ENCODE measurements at regions not wholly inside any gene's neighbourhood (a gene's known extent, or its start where the extent isn't known, plus 50 kb on each side); places are given as distances from the start of the nearest gene placed in this dataset.

DNA sequence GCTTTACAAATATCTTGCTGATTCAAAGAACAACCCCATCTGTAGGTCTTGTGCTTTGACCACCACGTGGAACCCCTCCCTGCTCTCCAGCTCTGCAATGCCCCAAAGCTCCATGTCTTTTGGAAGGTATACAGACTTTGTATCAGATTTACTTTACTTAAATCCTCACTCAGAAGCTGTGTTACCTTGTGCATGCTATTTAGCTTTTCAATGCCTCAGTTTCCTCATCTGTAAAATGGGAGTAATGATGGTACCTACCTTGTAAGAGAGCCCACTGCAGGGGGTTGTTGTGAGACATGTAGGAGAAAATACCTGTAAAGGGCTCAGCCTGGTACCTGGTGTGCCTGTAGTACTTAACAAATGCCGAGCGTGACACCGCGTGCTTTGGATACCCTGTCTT is 200.2 kb upstream of the CHD6 start:
- H3K27ac ChIP-seq, result no peak overlapping the region
- DNase-seq (ENCODE audit: low read depth, low spot score), result no peak

- DNase-seq (ENCODE audit: low read depth, low spot score), result no peak
- H3K27ac ChIP-seq, result no peak overlapping the region
Measured at GRCh38 chr20:41811456-41811855, 193.3 kb upstream of the CHD6 start.

GRCh38 chr20:41800040-41800439 is 181.9 kb upstream of the CHD6 start:
- DNase-seq (ENCODE audit: low read depth, low spot score), result no peak
- no peak overlapping the region for H3K27ac ChIP-seq

- no peak for DNase-seq (ENCODE audit: low read depth, low spot score)
- H3K27ac ChIP-seq, result no peak overlapping the region
Measured at GRCh38 chr20:41798930-41799502, 180.8 kb upstream of the CHD6 start.

GRCh38 chr20:41786158-41786557 is 168.0 kb upstream of the CHD6 start:
- peak; percentile 18 for DNase-seq (ENCODE audit: low read depth, low spot score)
- no peak overlapping the region for H3K27ac ChIP-seq

DNA sequence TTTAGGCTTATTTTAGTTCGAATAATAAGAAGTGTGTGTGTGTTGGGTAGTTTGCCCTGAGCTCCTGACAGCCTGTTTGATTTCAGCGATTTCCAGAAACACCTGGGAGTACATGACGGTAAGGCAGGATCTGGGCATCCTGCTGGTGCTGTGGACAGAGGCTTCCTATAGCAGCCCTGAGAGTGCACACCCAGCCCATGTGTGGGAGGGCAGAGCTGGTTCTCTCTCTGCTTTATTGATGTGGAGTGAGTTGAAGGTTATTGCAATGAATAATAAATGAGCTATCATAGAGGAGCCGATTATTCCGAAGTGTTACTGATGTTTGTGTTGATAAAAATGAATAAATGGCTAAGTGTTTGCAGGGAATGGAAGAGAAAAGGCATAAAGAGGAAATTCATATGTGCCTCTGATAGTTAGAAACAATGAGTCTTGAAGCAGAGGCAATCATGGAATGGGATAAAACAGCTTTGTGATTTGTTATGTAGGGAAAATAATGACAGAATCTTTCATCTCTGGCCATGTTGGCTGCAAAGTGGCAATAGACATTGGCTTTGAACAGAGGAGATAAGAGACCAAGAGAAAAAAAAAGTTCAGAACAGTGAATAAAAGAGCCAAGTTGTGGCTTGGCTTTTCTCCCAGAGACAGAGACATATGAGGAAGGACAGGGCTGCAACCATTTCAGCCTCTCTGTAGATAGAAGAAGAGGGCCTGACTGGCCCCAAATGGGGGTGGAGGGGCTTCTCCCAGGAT is 166.2 kb upstream of the CHD6 start:
- no peak overlapping the region for H3K27ac ChIP-seq
- DNase-seq (ENCODE audit: low read depth, low spot score), result no peak

- H3K27ac ChIP-seq, result no peak overlapping the region
- DNase-seq (ENCODE audit: low read depth, low spot score), result no peak
Measured at GRCh38 chr20:41783423-41784208, 165.4 kb upstream of the CHD6 start.

DNA sequence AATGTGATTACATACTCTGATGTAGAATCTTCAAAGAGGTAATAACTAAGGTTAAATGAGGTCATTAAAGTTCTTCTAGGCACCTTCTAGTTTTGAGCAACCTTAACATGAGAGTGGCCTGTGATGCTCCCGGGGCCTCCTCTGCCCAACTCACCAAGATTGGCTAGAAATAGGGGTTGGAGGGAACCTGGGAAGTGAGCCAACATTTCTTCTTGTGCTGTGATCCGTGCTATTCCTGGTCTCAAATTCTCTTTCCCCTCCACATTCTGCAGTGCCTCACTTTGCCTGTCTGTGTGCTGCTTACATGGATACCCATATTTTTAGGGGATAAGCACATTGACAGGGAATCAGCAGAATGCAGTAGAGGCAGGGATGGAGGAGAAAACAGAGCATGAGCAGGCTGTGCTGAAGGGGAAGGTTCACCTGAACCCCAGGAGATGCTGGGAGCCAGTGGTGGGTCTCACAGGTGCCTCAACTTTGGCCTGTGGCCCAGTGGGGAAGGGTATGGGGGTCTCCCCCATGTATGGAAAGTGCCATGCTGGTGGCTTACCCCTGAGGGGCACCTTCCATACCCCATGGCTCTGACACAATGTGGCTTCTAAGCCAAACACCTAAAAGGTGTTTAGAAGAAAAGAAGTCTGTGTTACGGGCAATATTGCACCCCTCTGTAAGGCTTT is 164.7 kb upstream of the CHD6 start:
- no peak overlapping the region for H3K27ac ChIP-seq
- DNase-seq (ENCODE audit: low read depth, low spot score), result no peak

DNA sequence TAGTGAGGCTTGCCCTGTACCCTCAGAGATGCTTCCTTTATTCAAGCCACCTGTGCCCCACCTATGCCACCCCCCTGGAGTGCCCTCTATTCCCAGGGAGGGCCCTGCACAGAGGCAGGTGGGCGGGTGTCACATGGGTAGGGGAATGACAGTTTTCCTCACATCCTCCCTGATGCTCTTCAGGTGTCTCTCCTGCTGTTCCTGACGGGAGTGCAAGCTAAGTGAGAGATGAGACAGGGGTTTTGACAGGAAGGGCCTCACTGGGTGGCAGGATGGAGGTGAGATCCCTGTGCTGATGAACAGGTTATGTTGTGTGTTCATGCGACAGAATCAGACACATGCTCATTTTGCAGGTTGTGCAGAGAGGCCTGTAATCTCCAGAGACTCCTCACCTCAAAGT is 164.1 kb upstream of the CHD6 start:
- no peak for DNase-seq (ENCODE audit: low read depth, low spot score)
- H3K27ac ChIP-seq, result no peak overlapping the region

GRCh38 chr20:41776421-41776820 is 158.2 kb upstream of the CHD6 start:
- DNase-seq (ENCODE audit: low read depth, low spot score), result no peak
- H3K27ac ChIP-seq, result no peak overlapping the region

DNA sequence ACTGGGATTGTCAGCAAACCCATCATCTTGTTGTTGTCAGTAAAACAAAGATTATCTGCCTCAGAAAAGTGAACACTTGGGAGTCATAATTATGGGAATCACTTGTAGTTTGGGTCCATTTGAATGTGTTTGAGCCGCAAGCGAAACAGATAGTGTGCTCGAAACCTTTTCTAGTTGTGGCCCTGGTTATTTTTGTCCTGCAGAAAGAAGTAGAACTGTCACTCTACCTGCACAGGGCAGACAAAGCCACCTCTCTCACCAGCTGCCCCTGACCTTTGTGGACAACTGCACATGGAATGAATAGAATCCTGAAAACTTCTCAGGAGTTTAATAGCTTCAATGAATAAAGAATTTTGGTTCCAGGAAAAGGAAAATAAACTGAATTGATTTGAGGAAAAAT is 156.1 kb upstream of the CHD6 start:
- DNase-seq (ENCODE audit: low read depth, low spot score), result no peak

DNA sequence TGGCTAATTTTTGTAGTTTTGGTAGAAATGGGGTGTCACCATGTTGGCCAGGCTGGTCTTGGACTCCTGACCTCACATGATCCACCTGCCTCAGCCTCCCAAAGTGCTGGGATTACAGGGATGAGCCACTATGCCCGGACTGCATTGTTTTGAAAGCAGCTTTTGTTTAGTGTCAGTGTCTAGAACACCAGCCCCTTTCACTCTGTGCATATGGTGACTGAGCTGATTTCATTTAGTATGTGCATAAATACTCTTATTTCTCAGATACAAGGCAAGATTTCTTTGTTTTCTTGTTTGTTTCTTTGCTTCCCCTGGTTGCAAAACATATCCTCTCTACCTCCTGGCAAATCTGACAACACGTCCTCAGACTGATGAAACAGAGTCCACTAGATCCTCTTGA is 152.8 kb upstream of the CHD6 start:
- DNase-seq (ENCODE audit: low read depth, low spot score), result no peak
- H3K27ac ChIP-seq, result no peak overlapping the region

More for the DNA sequence above, 156.1 kb upstream of the CHD6 start:
- no peak overlapping the region for H3K27ac ChIP-seq

- DNase-seq (ENCODE audit: low read depth, low spot score), result no peak
- H3K27ac ChIP-seq, result no peak overlapping the region
Measured at GRCh38 chr20:41770427-41770826, 152.2 kb upstream of the CHD6 start.

DNA sequence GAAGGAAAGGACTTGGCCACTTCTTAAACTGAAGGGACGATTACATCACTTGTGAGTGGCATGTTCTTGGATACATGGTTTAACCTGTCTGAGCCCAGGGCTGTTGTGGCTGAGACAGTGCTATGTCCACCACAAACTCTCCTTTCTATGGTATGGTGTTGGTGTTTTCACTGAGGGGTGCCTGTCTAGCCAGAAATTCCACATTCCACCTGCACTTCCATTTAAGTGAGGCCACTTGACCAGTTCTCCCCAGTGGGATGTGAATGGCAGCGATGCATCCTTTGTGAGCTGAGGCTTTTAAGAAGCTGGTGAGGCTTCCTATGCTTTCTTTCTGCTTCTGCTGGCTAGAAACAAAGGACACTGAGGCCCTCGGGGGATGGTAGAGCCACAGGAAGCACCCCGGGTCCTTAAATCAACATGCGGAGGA is 151.4 kb upstream of the CHD6 start:
- DNase-seq (ENCODE audit: low read depth, low spot score), result no peak

GRCh38 chr20:41750137-41750536 is 132.0 kb upstream of the CHD6 start:
- no peak overlapping the region for H3K27ac ChIP-seq
- DNase-seq (ENCODE audit: low read depth, low spot score), result no peak

More for the DNA sequence above, 151.4 kb upstream of the CHD6 start:
- no peak overlapping the region for H3K27ac ChIP-seq

GRCh38 chr20:41748756-41749582 is 130.8 kb upstream of the CHD6 start:
- H3K27ac ChIP-seq, result no peak overlapping the region
- no peak for DNase-seq (ENCODE audit: low read depth, low spot score)

DNA sequence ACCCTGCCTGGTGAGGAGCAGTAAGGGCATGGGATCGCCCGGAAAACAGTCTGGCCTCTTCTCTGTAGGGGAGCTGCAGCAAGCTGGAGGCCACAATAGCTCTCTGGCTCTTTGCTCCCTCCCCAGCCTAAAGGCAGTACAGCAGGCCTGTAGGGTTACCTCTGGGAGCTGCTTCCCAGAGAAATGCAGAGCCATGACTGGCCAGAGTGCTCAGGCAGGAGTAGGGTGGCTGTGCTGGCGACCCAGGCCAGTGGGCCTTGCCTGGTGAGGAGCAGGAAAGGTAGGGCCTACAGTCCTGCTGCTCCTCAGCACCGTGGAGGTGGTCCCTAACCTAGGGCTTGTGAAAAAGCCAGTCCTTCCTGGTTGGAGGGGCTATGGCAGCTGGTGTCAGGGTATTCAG is 129.9 kb upstream of the CHD6 start:
- no peak overlapping the region for H3K27ac ChIP-seq
- DNase-seq (ENCODE audit: low read depth, low spot score), result no peak

- H3K27ac ChIP-seq, result no peak overlapping the region
- DNase-seq (ENCODE audit: low read depth, low spot score), result no peak
Measured at GRCh38 chr20:41747226-41747625, 129.0 kb upstream of the CHD6 start.

- no peak for DNase-seq (ENCODE audit: low read depth, low spot score)
- H3K27ac ChIP-seq, result no peak overlapping the region
Measured at GRCh38 chr20:41746635-41747034, 128.5 kb upstream of the CHD6 start.

DNA sequence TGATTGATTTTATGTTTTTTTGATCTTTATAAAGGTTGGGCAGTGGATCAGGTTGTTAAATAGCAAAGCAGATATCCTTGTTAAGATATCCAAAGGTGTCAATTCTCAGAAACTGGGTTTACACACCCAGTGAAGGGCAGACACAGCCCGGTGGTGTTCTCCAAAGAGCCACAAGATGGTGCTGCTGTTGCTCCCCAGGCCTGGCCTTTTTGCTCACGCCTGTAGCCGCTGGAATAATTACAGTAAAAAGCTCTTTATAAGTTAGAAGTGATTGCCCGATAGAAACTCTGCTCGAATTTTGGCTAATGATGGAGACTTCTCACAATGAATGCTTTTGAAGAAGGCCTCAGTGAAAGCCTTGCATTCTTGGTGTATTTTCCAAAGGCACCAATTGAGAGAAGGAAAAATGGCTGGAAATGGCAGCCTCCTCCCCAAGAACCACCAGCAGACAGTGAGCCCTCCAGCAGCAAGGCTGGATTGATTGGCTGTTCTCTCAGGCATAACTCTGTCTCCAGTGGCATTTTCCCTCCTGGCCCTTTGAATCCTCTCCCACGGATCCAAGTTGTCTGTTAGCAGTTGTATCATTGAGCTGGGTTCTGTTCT is 120.5 kb upstream of the CHD6 start:
- no peak overlapping the region for H3K27ac ChIP-seq
- DNase-seq (ENCODE audit: low read depth, low spot score), result no peak

All from epithelial cell of prostate (primary cell).